Body of pancreas (tissue), 4 donors: ENCODE measurements at regions not wholly inside any gene's neighbourhood (a gene's known extent, or its start where the extent isn't known, plus 50 kb on each side); places are given as distances from the start of the nearest gene placed in this dataset.
"Not testable (repeated sequence)": the region's sequence is repeated elsewhere in the genome, so short reads cannot be mapped to it uniquely, and the experiment has no call there.

Experiments
- ATAC-seq: fragments of 150-250 bp; one replicate; pipeline ENCODE4 v1.9.1; 2016
- DNase-seq, 4 donors: peaks; one replicate each; pipeline ENCODE4 v3.0.0-alpha.2; 2019
- H3K27ac ChIP-seq, 4 donors: fragments of 200-600 bp; sonication (generic); 1 replicate in 3 of 4; 2 replicates in 1 of 4; pipeline versions ENCODE4 v1.5.1 to v1.6.1; 2016 to 2019; ENCODE audit warnings: mild to moderate bottlenecking in 1 of 4, mixed read lengths in 1 of 4, moderate library complexity in 1 of 4
- H3K27me3 ChIP-seq, 2 donors: fragments of 200-600 bp; sonication (generic); one replicate each; pipeline ENCODE4 v1.6.0; 2016; ENCODE audit warnings: mild to moderate bottlenecking in 1 of 2
- H3K36me3 ChIP-seq, 2 donors: fragments of 200-600 bp; sonication (generic); replicated peaks in 1 of 2; 2 replicates each; pipeline ENCODE4 v1.5.1; 2016; ENCODE audit warnings: low read depth in 2 of 2; ENCODE audit not compliant: insufficient read depth in 1 of 2
- H3K4me1 ChIP-seq: fragments of 200-600 bp; sonication (generic); one replicate; pipeline ENCODE4 v1.6.0; 2016
- H3K4me3 ChIP-seq, 2 donors: fragments of 200-600 bp; sonication (generic); 1 replicate in 1 of 2; 2 replicates in 1 of 2; pipeline ENCODE4 v1.5.1; 2016 to 2019
- H3K9me3 ChIP-seq, 3 donors: fragments of 200-600 bp; sonication (generic); 1 replicate in 2 of 3; 2 replicates in 1 of 3; pipeline ENCODE4 v1.5.1; 2016
- CTCF ChIP-seq, 7 experiments: fragments of 450-650 bp in 4 of 7; fragments of 200-600 bp in 3 of 7; sonication (generic) in 3 of 7; IDR thresholded peaks; one replicate each; pipeline ENCODE4 v1.5.1; 2016 to 2019; ENCODE audit warnings: antibody characterized with exemption in 7 of 7
- POLR2A ChIP-seq, 3 donors: fragments of 450-650 bp; IDR thresholded peaks; one replicate each; pipeline ENCODE4 v1.6.1; 2016; ENCODE audit warnings: antibody characterized with exemption in 3 of 3, mild to moderate bottlenecking in 2 of 3
- WGBS, 2 donors: methylation state at CpG; one replicate each; pipeline ENCODE4 v1.1.5; 2017; 5-methylcytosine and 5-hydroxymethylcytosine counted together
- intact Hi-C: fragments of 100-400 bp; cut with DNase I; formaldehyde crosslinking; loops from one replicate; pipeline ENCODE4 v1.15.1; 2023

- intact Hi-C loops = no loop called here
- no peak overlapping the region for H3K4me3 ChIP-seq
- no peaks in the 10 kb centered on the region for H3K27me3 ChIP-seq
- no peak overlapping the region for H3K27ac ChIP-seq
- no peak for DNase-seq
- no peaks in the 10 kb centered on the region for H3K4me1 ChIP-seq
- ATAC-seq = no peak
- TF ChIP-seq CTCF (IDR thresholded peaks at IDR 0.05) = no peak
- no peak for TF ChIP-seq POLR2A (IDR thresholded peaks at IDR 0.05)
- H3K9me3 ChIP-seq = no peaks in the 10 kb centered on the region
- no peaks in the 10 kb centered on the region for H3K36me3 ChIP-seq
- WGBS, 2 donors = 65 to 80% methylated on average over 2 of the region's 2 CpGs
These were observed 510.6 kb upstream of the ITGA1 start for GRCh38 chr5:52277101-52277500.

GRCh38 chr5:52282647-52283046 lies 505.1 kb upstream of the ITGA1 start:
- no peak for DNase-seq
- Histone ChIP-seq H3K36me3 (no peaks in the 10 kb centered on the region), H3K27ac (no peak overlapping the region), H3K9me3 (no peaks in the 10 kb centered on the region), H3K4me1 (peaks cover 4% of the 10 kb centered on the region), H3K4me3 (no peak overlapping the region), H3K27me3 (no peaks in the 10 kb centered on the region)
- TF ChIP-seq POLR2A (IDR thresholded peaks at IDR 0.05) (no peak), CTCF (IDR thresholded peaks at IDR 0.05) (no peak)
- intact Hi-C loops = no loop called here
- ATAC-seq = no peak

- intact Hi-C loops = no loop called here
- TF ChIP-seq POLR2A (IDR thresholded peaks at IDR 0.05) = no peak
- TF ChIP-seq CTCF (IDR thresholded peaks at IDR 0.05) = no peak
- ATAC-seq = peak; percentile 99
- no peaks in the 10 kb centered on the region for H3K36me3 ChIP-seq
- no peak overlapping the region for H3K4me3 ChIP-seq
- WGBS, 2 donors = 17 to 20% methylated on average over 1 of the region's 1 CpG
- H3K27ac ChIP-seq = no peak overlapping the region
- H3K9me3 ChIP-seq = no peaks in the 10 kb centered on the region
- no peaks in the 10 kb centered on the region for H3K27me3 ChIP-seq
- DNase-seq = peak; percentile 77 to 88 (median 78)
- peaks cover 4% of the 10 kb centered on the region for H3K4me1 ChIP-seq
These were observed 504.5 kb upstream of the ITGA1 start for GRCh38 chr5:52283221-52283620.

GRCh38 chr5:52300703-52301372 lies 486.9 kb upstream of the ITGA1 start:
- DNase-seq (no peak), ATAC-seq (no peak)
- no peak overlapping the region for H3K27ac ChIP-seq
- H3K9me3 ChIP-seq = peaks cover 0 to 12% (median 0%) of the 10 kb centered on the region in 3 donors
- no peaks in the 10 kb centered on the region for H3K4me1 ChIP-seq
- TF ChIP-seq CTCF (IDR thresholded peaks at IDR 0.05) = no peak
- TF ChIP-seq POLR2A (IDR thresholded peaks at IDR 0.05) = no peak
- intact Hi-C loops = no loop called here
- no peak overlapping the region for H3K4me3 ChIP-seq
- WGBS, 2 donors = 25 to 27% methylated on average over 2 of the region's 2 CpGs
- no peaks in the 10 kb centered on the region for H3K36me3 ChIP-seq
- no peaks in the 10 kb centered on the region for H3K27me3 ChIP-seq

- ATAC-seq, H3K27ac ChIP-seq, H3K27me3 ChIP-seq, H3K36me3 ChIP-seq, H3K4me3 ChIP-seq, DNase-seq, H3K4me1 ChIP-seq, intact Hi-C loops: not testable (repeated sequence)
- WGBS, 2 donors = 61% methylated on average over 9 of the region's 9 CpGs
- peaks cover 0 to 12% (median 0%) of the 10 kb centered on the region in 3 donors for H3K9me3 ChIP-seq
These were observed 482.9 kb upstream of the ITGA1 start for GRCh38 chr5:52304816-52305215.
